Skin of body (tissue), 1 donor: ENCODE measurements at regions not wholly inside any gene's neighbourhood (a gene's known extent, or its start where the extent isn't known, plus 50 kb on each side); places are given as distances from the start of the nearest gene placed in this dataset.

Experiments
- DNase-seq: peaks from one replicate; lab custom pipeline; 2025; lab: John Stamatoyannopoulos, UW

GRCh38 chr3:72593881-72594397 is 254.3 kb downstream of the SHQ1 start:
- DNase-seq, result no peak

- peak; percentile 43 for DNase-seq
Observed at GRCh38 chr3:72591522-72592421, 256.5 kb downstream of the SHQ1 start.

- no peak for DNase-seq
Observed at GRCh38 chr3:72590732-72591221, 257.5 kb downstream of the SHQ1 start.

GRCh38 chr3:72587282-72587681 is 261.0 kb downstream of the SHQ1 start:
- DNase-seq, result no peak

DNA sequence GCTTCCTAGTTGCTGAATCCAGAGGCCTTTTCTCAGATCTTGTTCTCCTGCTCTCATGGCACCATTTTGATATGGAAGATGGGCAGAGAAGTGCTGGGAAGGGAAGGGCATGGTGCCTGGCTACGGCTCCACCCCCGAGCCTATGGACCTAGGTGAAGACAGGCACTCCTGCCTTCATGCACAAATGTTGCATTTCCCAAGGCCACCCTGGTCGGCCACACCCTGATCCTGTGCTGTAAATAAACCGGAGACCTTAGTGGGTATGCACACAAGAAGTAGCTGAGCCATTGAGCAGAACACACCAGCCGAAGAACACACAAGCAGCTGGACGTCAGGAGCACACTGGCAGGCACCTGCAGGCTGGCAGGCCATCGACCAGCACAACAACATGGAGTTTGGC is 261.6 kb downstream of the SHQ1 start:
- DNase-seq, result no peak

DNA sequence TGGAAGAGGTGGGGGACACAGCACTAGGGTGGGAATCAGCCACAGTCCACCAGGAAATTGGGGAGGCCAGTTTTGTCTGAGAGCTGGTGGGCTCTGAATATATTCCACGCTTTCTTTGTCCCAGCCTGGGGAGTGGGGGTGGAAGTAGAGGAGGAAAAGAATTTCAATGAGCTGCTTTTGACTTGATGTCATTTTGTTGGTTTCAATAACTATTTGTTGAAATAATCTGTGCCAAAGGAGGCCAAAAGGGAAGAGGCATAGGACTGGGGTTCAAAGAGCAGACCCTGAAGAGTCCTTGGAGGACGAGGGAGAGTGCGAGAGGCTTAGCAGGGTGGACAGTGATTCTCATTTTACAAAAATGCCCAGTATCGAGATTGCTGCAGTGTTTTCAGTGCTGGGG is 262.3 kb downstream of the SHQ1 start:
- no peak for DNase-seq

- no peak for DNase-seq
Observed at GRCh38 chr3:72584262-72584661, 264.0 kb downstream of the SHQ1 start.

- no peak for DNase-seq
Observed at GRCh38 chr3:72582963-72583362, 265.3 kb downstream of the SHQ1 start.

DNA sequence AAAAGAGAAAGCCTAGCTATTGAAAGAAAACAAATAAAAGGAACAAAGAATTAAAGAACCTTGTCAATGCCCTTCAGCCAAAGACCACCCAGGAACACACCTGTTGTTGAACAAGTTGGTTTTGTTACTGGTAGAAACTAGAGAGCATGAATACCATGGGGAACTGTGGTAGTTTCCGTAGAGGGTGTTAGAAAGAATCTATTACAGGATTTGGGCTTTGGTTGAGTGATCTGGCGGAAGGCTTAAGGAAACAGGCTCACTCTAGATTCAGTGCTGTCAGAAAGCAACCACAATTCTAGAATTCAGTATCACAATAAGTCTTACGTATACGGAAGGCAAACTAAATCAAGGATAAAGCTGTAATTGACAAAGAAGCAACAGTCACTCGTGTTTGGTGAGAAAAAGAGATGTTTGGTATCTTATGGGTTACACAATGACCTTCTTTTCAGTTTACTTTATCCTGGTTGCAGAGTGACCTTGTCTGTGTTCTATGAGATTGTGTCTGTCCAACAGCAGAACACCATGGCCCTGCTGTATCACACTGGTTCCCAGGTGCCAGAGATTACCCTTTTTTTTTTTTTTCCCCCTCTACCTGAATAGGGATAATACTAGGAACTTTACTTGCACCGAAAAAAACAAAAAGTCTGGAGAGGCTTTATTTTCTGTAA is 265.9 kb downstream of the SHQ1 start:
- no peak for DNase-seq

DNA sequence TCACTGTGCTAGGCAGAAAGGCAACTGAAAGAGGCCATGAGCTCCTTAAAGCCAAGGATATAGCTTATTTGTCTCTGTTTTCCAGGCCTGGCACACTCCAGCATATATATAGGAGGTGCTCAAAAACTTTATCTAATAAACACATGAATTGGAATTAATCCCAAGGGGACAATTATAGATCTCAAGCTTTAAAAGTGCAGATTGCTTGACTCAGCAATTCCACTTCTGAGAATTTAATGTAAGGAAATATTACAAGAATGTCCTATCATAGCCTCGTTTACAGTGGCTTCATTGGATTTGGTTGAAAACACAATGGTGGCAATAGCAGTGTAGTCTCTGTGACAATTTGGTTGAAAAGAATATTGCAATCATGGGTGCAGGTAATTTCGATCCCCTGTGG is 267.3 kb downstream of the SHQ1 start:
- DNase-seq, result no peak

DNA sequence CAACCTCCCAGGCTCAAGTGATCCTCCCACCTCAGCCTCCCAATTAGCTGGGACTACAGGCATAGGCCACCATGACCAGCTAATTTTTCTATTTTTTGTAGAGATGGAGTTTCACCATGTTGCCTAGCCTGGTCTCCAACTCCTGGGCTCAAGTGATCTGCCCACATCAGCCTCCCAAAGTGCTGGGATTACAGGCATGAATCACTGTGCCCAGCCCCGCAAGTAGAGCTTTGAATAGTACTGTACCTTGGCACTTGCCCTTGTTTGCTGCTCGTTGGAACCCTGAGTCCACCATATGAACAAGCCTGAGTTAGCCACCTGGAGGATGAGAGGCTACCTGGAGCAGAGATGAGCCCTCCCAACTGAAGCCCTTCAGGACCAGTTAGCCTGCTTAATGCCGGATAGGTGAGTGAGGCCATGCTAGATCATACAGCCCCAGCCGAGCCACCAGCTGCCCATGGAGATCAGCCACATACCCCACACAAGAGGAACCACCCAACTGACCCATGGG is 267.9 kb downstream of the SHQ1 start:
- DNase-seq, result no peak

- DNase-seq, result no peak
Observed at GRCh38 chr3:72579581-72580245, 268.5 kb downstream of the SHQ1 start.

DNA sequence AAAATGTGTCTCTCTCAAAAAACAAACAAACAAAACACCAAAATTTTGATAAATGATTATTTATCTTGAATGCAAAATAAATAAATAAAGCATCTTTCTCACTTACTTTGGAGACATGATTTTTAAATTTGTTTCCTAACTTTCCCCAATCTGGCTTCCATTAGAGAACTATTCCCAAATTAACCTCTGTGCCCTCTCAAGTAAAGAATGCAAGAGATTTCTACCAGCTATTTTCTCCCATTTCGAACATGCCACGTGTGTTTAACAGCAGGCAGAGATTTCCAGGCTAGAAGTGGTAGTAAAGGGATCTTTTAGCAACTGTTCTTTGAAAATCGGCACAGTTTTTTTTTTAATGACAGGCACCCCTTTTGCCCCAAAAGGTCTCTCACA is 269.1 kb downstream of the SHQ1 start:
- DNase-seq, result no peak

DNA sequence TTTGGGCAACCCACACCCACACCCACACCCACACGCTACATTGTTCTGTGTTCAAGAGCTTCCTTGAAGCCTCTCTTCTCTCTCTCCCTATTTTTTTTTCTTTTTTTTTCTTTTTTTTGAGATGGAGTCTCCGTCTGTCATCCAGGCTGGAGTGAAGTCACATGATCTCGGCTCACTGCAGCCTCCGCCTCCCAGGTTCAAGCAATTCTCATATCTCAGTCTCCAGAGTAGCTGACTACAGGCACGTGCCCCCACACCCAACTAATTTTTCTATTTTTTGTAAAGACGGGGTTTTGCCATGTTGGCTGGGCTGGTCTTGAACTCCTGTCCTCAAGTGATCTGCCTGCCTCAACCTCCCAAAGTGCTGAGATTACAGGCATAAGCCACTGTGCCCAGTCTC is 271.1 kb downstream of the SHQ1 start:
- no peak for DNase-seq

GRCh38 chr3:72576563-72576962 is 271.7 kb downstream of the SHQ1 start:
- no peak for DNase-seq

GRCh38 chr3:72574144-72574543 is 274.1 kb downstream of the SHQ1 start:
- no peak for DNase-seq

DNA sequence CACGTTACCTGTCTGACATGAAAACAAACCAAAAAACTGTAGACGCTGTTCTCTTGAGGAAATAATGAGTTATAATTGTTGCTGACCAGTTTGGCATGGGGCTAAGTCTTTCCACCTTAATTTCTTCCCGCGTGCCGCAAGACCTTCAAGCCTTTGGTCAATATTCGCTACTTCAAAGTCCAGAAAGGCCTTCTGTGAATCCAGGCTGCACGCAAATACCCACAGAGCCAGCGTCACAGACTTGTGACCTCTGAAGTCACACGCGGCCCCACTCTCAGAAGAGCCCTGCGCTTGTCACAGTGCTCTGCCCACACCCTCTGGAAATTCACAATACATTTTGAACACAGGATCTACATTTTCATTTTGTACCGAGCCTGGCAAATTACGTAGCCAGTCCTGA is 275.2 kb downstream of the SHQ1 start:
- DNase-seq, result no peak

DNA sequence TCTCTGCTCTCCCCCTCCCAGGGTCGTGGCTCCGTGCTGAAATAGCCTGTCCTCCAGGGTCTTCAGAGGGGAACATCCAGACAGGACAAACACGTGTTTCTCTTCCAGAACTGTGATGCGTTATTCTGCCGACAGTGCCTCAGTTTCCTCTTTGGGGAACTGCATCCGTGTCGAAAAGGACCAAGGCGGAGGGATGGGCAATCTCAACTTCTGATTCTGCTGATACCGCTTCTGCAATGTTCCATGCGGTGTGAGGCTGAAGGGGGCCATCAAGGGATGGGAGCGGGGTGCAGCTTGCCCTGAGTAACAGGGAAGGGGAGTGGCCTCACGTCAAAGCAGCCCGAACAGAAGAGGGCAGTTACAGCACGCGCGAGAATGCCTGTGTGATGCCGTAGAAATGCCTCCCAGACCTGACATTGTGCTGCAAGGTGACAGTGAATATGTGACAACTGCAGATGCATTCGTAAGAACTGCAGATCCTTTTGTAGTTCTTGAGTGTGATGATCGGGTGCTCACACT is 275.7 kb downstream of the SHQ1 start:
- DNase-seq, result no peak

GRCh38 chr3:72571638-72572114 is 276.6 kb downstream of the SHQ1 start:
- DNase-seq, result no peak

DNA sequence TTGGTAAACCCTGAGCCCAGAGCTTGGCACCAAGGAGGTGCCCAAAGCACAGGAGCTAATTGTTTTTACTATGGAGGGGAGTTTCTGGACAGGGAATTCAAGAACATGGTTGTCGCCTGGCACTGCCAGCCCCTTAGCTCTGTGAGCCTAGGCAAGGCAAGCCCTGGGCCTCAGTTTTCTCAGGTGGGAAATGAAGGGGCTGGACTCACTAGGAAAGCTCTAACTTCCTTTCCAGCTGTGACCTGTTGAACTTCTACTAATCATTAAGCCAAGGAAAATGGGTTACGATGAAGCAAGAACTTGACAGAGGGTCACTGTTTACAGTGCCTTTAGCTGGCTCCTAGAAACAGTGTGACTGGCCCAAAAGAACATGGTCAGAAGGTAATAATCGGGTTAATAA is 277.2 kb downstream of the SHQ1 start:
- DNase-seq, result no peak

DNA sequence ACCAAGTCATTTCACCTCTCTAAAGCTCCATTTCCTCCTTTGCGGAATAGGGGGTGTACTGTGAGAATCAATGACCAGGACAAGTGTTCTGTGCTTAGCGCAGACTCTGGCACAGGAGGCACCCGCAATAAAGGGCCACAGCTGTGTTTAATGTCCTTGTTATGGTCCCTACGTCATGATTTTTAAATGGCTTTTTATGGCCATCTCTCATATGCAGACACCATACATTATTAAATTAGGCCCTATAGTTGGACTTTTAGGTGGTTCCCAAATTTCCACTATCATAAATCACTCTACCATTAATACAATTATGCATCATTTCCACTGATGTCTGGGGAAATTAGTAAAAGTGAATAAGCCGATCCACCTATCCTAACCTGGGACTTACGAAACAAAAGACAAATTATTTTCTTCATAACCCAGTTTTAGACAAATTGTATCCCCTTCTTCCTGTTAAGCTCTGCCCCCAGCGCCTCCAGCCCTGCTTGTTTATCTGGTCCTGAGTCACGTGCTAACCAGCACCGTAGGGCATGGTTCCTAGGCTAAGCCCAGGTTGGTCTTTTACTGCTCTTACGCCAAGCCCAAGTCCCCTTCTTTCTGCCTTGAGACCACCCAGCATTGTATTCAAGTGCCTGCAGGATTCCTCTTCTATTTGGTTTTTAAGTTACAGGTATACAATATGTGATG is 278.3 kb downstream of the SHQ1 start:
- no peak for DNase-seq
